ENCODE measurements at regions not wholly inside any gene's neighbourhood (a gene's known extent, or its start where the extent isn't known, plus 50 kb on each side); places are given as distances from the start of the nearest gene placed in this dataset.

DNA sequence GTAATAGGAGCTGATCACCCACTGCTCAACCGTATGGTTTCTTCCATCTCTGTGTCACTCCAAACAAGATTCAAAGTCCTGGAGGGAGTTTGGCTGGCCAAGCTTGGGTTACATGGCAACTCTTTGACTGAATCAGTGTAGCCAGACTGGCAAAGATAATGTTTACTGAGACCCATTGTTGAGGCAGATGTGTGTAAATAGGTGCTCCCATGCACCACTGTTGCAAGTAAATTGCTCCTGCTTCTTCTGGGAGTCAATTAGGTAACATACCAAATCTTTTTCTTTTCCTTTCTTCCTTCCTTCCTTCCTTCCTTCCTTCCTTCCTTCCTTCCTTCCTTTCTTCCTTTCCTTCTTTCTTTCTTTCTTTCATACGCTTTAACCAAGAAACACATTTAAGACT, 86.3 kb upstream of the DHX40 start:
- WGBS, 2 donors = 78 to 90% methylated on average over 2 of the region's 2 CpGs
- peak in 1 of 2 donors; percentile 56 for DNase-seq (ENCODE audit: low spot score in 2 of 2)
- H3K4me3 ChIP-seq (ENCODE audit: low read depth, poor library complexity, severe bottlenecking) = no peak overlapping the region
- intact Hi-C loops (cut with DNase I; ENCODE audit: low total_unique reads) = no loop called here
- no peak for TF ChIP-seq POLR2A (IDR thresholded peaks at IDR 0.05)
- no peak for TF ChIP-seq CTCF (IDR thresholded peaks at IDR 0.05)

DNA sequence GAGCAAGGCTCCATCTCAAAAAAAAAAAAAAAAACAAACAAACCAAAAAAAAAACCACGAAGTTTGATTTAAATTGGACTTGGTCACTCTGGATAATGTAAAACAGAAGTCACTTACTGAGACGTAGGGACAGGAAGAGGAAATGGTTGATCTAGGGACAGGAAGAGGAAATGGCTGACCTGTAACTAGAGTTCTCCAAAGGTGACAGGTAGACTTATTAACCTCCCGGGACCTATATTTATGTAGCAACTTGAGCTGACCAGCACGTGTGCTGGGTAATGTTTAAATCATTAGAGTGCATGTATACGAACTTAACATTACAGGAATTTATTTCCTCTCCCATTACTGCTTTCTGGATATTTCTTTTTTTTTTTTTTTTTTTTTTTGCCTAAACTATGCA, 81.5 kb upstream of the DHX40 start:
- DNase-seq (ENCODE audit: low spot score in 2 of 2) = no peak
- TF ChIP-seq CTCF (IDR thresholded peaks at IDR 0.05) = no peak
- intact Hi-C loops (cut with DNase I; ENCODE audit: low total_unique reads) = no loop called here
- WGBS, 2 donors = 55 to 57% methylated on average over 5 of the region's 5 CpGs
- no peak overlapping the region for H3K4me3 ChIP-seq (ENCODE audit: low read depth, poor library complexity, severe bottlenecking)

GRCh38 chr17:59485015-59485414, 80.4 kb upstream of the DHX40 start:
- WGBS, 2 donors = 42 to 44% methylated on average over 3 of the region's 3 CpGs
- intact Hi-C loops (cut with DNase I; ENCODE audit: low total_unique reads) = no loop called here
- H3K4me3 ChIP-seq (ENCODE audit: low read depth, poor library complexity, severe bottlenecking) = no peak overlapping the region
- TF ChIP-seq CTCF (IDR thresholded peaks at IDR 0.05) (no peak), POLR2A (IDR thresholded peaks at IDR 0.05) (no peak)
- no peak for DNase-seq (ENCODE audit: low spot score in 2 of 2)

DNA sequence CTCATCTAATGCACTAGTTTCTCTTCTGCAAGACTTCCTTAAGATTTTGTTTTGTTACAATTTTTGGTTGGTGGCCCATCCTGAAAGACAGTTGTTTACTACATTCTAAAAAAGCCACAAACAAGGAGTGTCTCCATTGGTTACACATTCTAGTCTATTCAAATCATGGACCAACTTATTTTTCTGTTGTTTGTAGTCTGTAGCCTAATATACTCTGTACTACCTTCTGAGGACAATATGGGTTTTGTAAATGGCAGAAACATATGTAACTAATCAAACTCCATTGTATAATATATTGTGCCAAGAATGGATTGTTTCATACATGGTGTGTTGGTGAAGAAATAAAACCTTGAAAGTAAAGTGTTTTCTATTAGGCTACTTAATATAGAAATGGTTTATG, 79.5 kb upstream of the DHX40 start:
- intact Hi-C loops (cut with DNase I; ENCODE audit: low total_unique reads) = no loop called here
- TF ChIP-seq CTCF (IDR thresholded peaks at IDR 0.05) = no peak
- TF ChIP-seq POLR2A (IDR thresholded peaks at IDR 0.05) = no peak
- H3K4me3 ChIP-seq (ENCODE audit: low read depth, poor library complexity, severe bottlenecking) = no peak overlapping the region
- DNase-seq (ENCODE audit: low spot score in 2 of 2) = no peak

- intact Hi-C loops (cut with DNase I; ENCODE audit: low total_unique reads) = no loop called here
- TF ChIP-seq CTCF (IDR thresholded peaks at IDR 0.05) = no peak
- no peak for TF ChIP-seq POLR2A (IDR thresholded peaks at IDR 0.05)
- WGBS, 2 donors = 61 to 67% methylated on average over 7 of the region's 7 CpGs
- H3K4me3 ChIP-seq (ENCODE audit: low read depth, poor library complexity, severe bottlenecking) = no peak overlapping the region
- peak in 1 of 2 donors; percentile 71 for DNase-seq (ENCODE audit: low spot score in 2 of 2)
Observed at GRCh38 chr17:59487161-59487873, 78.1 kb upstream of the DHX40 start.

- TF ChIP-seq CTCF (IDR thresholded peaks at IDR 0.05) = no peak
- 94% methylated on average over 5 of the region's 5 CpGs for WGBS, 2 donors
- intact Hi-C loops (cut with DNase I; ENCODE audit: low total_unique reads) = no loop called here
- no peak overlapping the region for H3K4me3 ChIP-seq (ENCODE audit: low read depth, poor library complexity, severe bottlenecking)
- peak in 1 of 2 donors; percentile 21 for DNase-seq (ENCODE audit: low spot score in 2 of 2)
Observed at GRCh38 chr17:59488805-59489204, 76.6 kb upstream of the DHX40 start.
